ENCODE measurements at regions not wholly inside any gene's neighbourhood (a gene's known extent, or its start where the extent isn't known, plus 50 kb on each side); places are given as distances from the start of the nearest gene placed in this dataset.

- intact Hi-C loops (cut with DNase I, micrococcal nuclease), result no loop called here
- no peak for DNase-seq
- no peak for ATAC-seq
These were observed 98.5 kb upstream of the ZFP64 start for GRCh38 chr20:52289956-52290565.

- intact Hi-C loops (cut with DNase I, micrococcal nuclease), result no loop called here
- ATAC-seq (no peak), DNase-seq (no peak)
These were observed 88.8 kb upstream of the ZFP64 start for GRCh38 chr20:52280407-52280806.

GRCh38 chr20:52279706-52280105 is 88.1 kb upstream of the ZFP64 start:
- no peak for ATAC-seq

GRCh38 chr20:52275181-52275691 is 83.7 kb upstream of the ZFP64 start:
- intact Hi-C loops (cut with DNase I, micrococcal nuclease), result no loop called here
- DNase-seq (no peak), ATAC-seq (no peak)

More at GRCh38 chr20:52279706-52280105, 88.1 kb upstream of the ZFP64 start:
- no peak for DNase-seq
- intact Hi-C loops (cut with DNase I, micrococcal nuclease), result no loop called here

- ATAC-seq (no peak), DNase-seq (no peak)
- intact Hi-C loops (cut with DNase I, micrococcal nuclease), result no loop called here
These were observed 79.1 kb upstream of the ZFP64 start for GRCh38 chr20:52270696-52271095.

- no peak for DNase-seq
- no peak for ATAC-seq
- intact Hi-C loops (cut with DNase I, micrococcal nuclease), result no loop called here
These were observed 78.5 kb upstream of the ZFP64 start for GRCh38 chr20:52270001-52270606.

- intact Hi-C loops (cut with DNase I, micrococcal nuclease), result no loop called here
- ATAC-seq (no peak), DNase-seq (no peak)
These were observed 77.7 kb upstream of the ZFP64 start for GRCh38 chr20:52269321-52269720.

GRCh38 chr20:52268184-52268749 is 76.7 kb upstream of the ZFP64 start:
- intact Hi-C loops (cut with DNase I, micrococcal nuclease), result no loop called here
- no peak for DNase-seq
- no peak for ATAC-seq

- ATAC-seq, result no peak
These were observed 75.8 kb upstream of the ZFP64 start for GRCh38 chr20:52267418-52267817.

GRCh38 chr20:52263757-52264156 is 72.2 kb upstream of the ZFP64 start:
- DNase-seq, result no peak
- no peak for ATAC-seq
- intact Hi-C loops (cut with DNase I, micrococcal nuclease), result no loop called here

More at GRCh38 chr20:52267418-52267817, 75.8 kb upstream of the ZFP64 start:
- intact Hi-C loops (cut with DNase I, micrococcal nuclease), result no loop called here
- no peak for DNase-seq

GRCh38 chr20:52261792-52262191 is 70.2 kb upstream of the ZFP64 start:
- intact Hi-C loops (cut with DNase I, micrococcal nuclease), result no loop called here
- DNase-seq, result no peak
- no peak for ATAC-seq

GRCh38 chr20:52259295-52259694 is 67.7 kb upstream of the ZFP64 start:
- intact Hi-C loops (cut with DNase I, micrococcal nuclease), result no loop called here
- ATAC-seq (no peak), DNase-seq (no peak)

- intact Hi-C loops (cut with DNase I, micrococcal nuclease), result no loop called here
- DNase-seq (no peak), ATAC-seq (no peak)
These were observed 64.9 kb upstream of the ZFP64 start for GRCh38 chr20:52256454-52256853.

- DNase-seq (no peak), ATAC-seq (no peak)
- intact Hi-C loops (cut with DNase I, micrococcal nuclease), result no loop called here
These were observed 61.1 kb upstream of the ZFP64 start for GRCh38 chr20:52252664-52253063.

- ATAC-seq, result no peak
- DNase-seq, result no peak
- intact Hi-C loops (cut with DNase I, micrococcal nuclease), result no loop called here
These were observed 60.2 kb upstream of the ZFP64 start for GRCh38 chr20:52251827-52252226.

GRCh38 chr20:52251136-52251700 is 59.6 kb upstream of the ZFP64 start:
- DNase-seq (no peak), ATAC-seq (no peak)
- intact Hi-C loops (cut with DNase I, micrococcal nuclease), result no loop called here

GRCh38 chr20:52247548-52247947 is 56.0 kb upstream of the ZFP64 start:
- ATAC-seq, result no peak
- no peak for DNase-seq
- intact Hi-C loops (cut with DNase I, micrococcal nuclease), result no loop called here

- ATAC-seq (no peak), DNase-seq (no peak)
- intact Hi-C loops (cut with DNase I, micrococcal nuclease), result no loop called here
These were observed 54.8 kb upstream of the ZFP64 start for GRCh38 chr20:52246366-52246765.

GRCh38 chr20:52244702-52245101 is 53.1 kb upstream of the ZFP64 start:
- intact Hi-C loops (cut with DNase I, micrococcal nuclease), result loop anchor here in 1 of 2 donors (5.0 kb wide), 1 partner anchor 138 kb away; no protein-coding TSS in a partner anchor
- ATAC-seq, result peak; percentile 51
- no peak for DNase-seq

Data from left colon (tissue), 2 donors.